IMR-90 (cell line): ENCODE measurements at regions not wholly inside any gene's neighbourhood (a gene's known extent, or its start where the extent isn't known, plus 50 kb on each side); places are given as distances from the start of the nearest gene placed in this dataset.

Experiments used
- ATAC-seq: fragments of 200-7000 bp; cut with Tn5 transposase; 2 replicates; pipeline ENCODE4 v1.9.1; 2020; ENCODE audit warnings: low read depth, mild to moderate bottlenecking, moderate library complexity
- BruUV-seq: library from RNA; stranded (reverse); fragments of 400-500 nt; replicated peaks from 2 replicates; lab custom pipeline; 2021; lab: Mats Ljungman, UMichigan
- CTCF ChIA-PET: fragments of 300-600 bp; formaldehyde crosslinking; extraction: SDS; loops from one replicate; lab custom pipeline; 2021; ENCODE audit warnings: antibody characterized with exemption; lab: Yijun Ruan, JAX
- POLR2A ChIA-PET: fragments of 300-600 bp; sonication (Branson Sonifier 250); formaldehyde crosslinking; loops from one replicate; lab custom pipeline; 2022; ENCODE audit warnings: antibody characterized with exemption; ENCODE audit not compliant: unreplicated experiment; lab: Charles Lee
- DNase-seq: peaks from one replicate; pipeline ENCODE4 v3.0.0; 2013
- H2AFZ ChIP-seq: replicated peaks from 2 replicates; pipeline ENCODE3; 2013; ENCODE audit warnings: low read length, mild to moderate bottlenecking; ENCODE audit not compliant: poor library complexity
- H2AK5ac ChIP-seq: 2 replicates; pipeline ENCODE4 v1.6.1; 2013; ENCODE audit warnings: low read depth, low read length, inconsistent platforms
- H2AK9ac ChIP-seq: replicated peaks from 2 replicates; pipeline ENCODE3; 2013; ENCODE audit warnings: mild to moderate bottlenecking, low read depth, low read length, moderate library complexity; ENCODE audit not compliant: poor library complexity
- H2BK120ac ChIP-seq: 2 replicates; pipeline ENCODE4 v1.6.1; 2013; ENCODE audit warnings: low read depth, low read length, inconsistent platforms
- H2BK15ac ChIP-seq: 3 replicates; pipeline ENCODE4 v1.6.1; 2013; ENCODE audit warnings: low read depth, low read length, inconsistent platforms
- H2BK20ac ChIP-seq: 2 replicates; pipeline ENCODE4 v1.6.1; 2013; ENCODE audit warnings: low read depth, mild to moderate bottlenecking, inconsistent platforms, low read length, moderate library complexity
- H2BK5ac ChIP-seq: 2 replicates; pipeline ENCODE4 v1.6.1; 2013; ENCODE audit warnings: mild to moderate bottlenecking, low read depth, low read length, inconsistent platforms; ENCODE audit not compliant: poor library complexity, severe bottlenecking
- H3K14ac ChIP-seq: replicated peaks from 2 replicates; pipeline ENCODE4 v1.6.1; 2013; ENCODE audit warnings: low read depth, low read length, inconsistent platforms
- H3K18ac ChIP-seq: 2 replicates; pipeline ENCODE4 v1.6.1; 2013; ENCODE audit warnings: low read depth, low read length, control low read depth
- H3K23ac ChIP-seq: 2 replicates; pipeline ENCODE4 v1.6.1; 2013; ENCODE audit warnings: low read depth, low read length, inconsistent platforms
- H3K27ac ChIP-seq: 2 replicates; pipeline ENCODE4 v1.5.1; 2013; ENCODE audit warnings: mild to moderate bottlenecking, control low read depth, low read length; ENCODE audit not compliant: insufficient read depth
- H3K27me3 ChIP-seq: 2 replicates; pipeline ENCODE4 v1.6.1; 2013; ENCODE audit warnings: low read length; ENCODE audit not compliant: control insufficient read depth, insufficient read depth
- H3K36me3 ChIP-seq: 2 replicates; pipeline ENCODE4 v1.6.1; 2013; ENCODE audit warnings: low read length, mixed read lengths; ENCODE audit not compliant: control insufficient read depth, insufficient read depth
- H3K4ac ChIP-seq: 2 replicates; pipeline ENCODE4 v1.6.1; 2013; ENCODE audit warnings: low read depth, low read length, inconsistent platforms
- H3K4me1 ChIP-seq: 2 replicates; pipeline ENCODE4 v1.6.1; 2013; ENCODE audit warnings: low read length, mixed read lengths; ENCODE audit not compliant: control insufficient read depth, insufficient read depth
- H3K4me2 ChIP-seq: 2 replicates; pipeline ENCODE4 v1.6.1; 2013; ENCODE audit warnings: low read depth, mild to moderate bottlenecking, control low read depth, low read length, moderate library complexity
- H3K4me3 ChIP-seq: 2 replicates; pipeline ENCODE4 v1.5.1; 2013; ENCODE audit warnings: low read depth, mild to moderate bottlenecking, control low read depth, low read length, moderate library complexity; ENCODE audit not compliant: insufficient read depth
- H3K56ac ChIP-seq: 2 replicates; pipeline ENCODE4 v1.6.1; 2013; ENCODE audit warnings: low read length, inconsistent platforms; ENCODE audit not compliant: insufficient read depth; ENCODE audit errors: extremely low read depth
- H3K79me1 ChIP-seq, 2 experiments: 2 replicates each; pipeline ENCODE4 v1.6.1; 2013; ENCODE audit warnings: low read length in 2 of 2, inconsistent platforms in 1 of 2, low read depth in 1 of 2
- H3K9ac ChIP-seq: 2 replicates; pipeline ENCODE4 v1.6.1; 2013; ENCODE audit warnings: low read depth, low read length, control low read depth
- H3K9me1 ChIP-seq: 2 replicates; pipeline ENCODE4 v1.6.1; 2013; ENCODE audit warnings: low read length, inconsistent platforms; ENCODE audit not compliant: insufficient read depth
- H3K9me3 ChIP-seq: 2 replicates; pipeline ENCODE4 v1.6.1; 2013; ENCODE audit warnings: low read length; ENCODE audit not compliant: control insufficient read depth, insufficient read depth
- H4K20me1 ChIP-seq: 2 replicates; pipeline ENCODE4 v1.6.1; 2013; ENCODE audit warnings: low read length, inconsistent platforms; ENCODE audit not compliant: insufficient read depth
- H4K5ac ChIP-seq: 2 replicates; pipeline ENCODE4 v1.6.1; 2013; ENCODE audit warnings: mild to moderate bottlenecking, low read depth, low read length, control low read depth
- H4K8ac ChIP-seq, 2 experiments: 2 replicates each; pipeline ENCODE4 v1.6.1; 2013; ENCODE audit warnings: low read depth in 2 of 2, low read length in 2 of 2, control low read depth in 1 of 2, inconsistent platforms in 1 of 2
- H4K91ac ChIP-seq: 2 replicates; pipeline ENCODE4 v1.6.1; 2013; ENCODE audit warnings: low read depth, low read length, inconsistent platforms; ENCODE audit not compliant: insufficient read depth
- CTCF ChIP-seq: conservative IDR thresholded peaks from 2 replicates; pipeline ENCODE4 v1.5.1; 2012; ENCODE audit warnings: mild to moderate bottlenecking, low read depth, low read length, improper control_type of control experiment
- ELK1 ChIP-seq: fragments of 150-350 bp; IDR thresholded peaks from 2 replicates; pipeline ENCODE4 v1.6.1; 2016; ENCODE audit warnings: low read depth, mild to moderate bottlenecking, low read length, moderate library complexity, borderline replicate concordance
- RFX5 ChIP-seq: IDR thresholded peaks from 2 replicates; pipeline ENCODE4 v1.8.0; 2012; ENCODE audit warnings: low read depth, mild to moderate bottlenecking, low read length, moderate library complexity
- WGBS, 2 experiments: methylation state at CpG; one replicate each; pipeline versions ENCODE4 v1.1.5 to v1.1.7; 2013; ENCODE audit warnings: missing lambda C conversion rate in 2 of 2; ENCODE audit not compliant: insufficient read length in 1 of 2; ENCODE audit errors: extremely low coverage in 2 of 2; 5-methylcytosine and 5-hydroxymethylcytosine counted together
- dilution Hi-C: fragments of 300-500 bp; cut with HindIII; formaldehyde crosslinking; loops from one replicate; pipeline ENCODE4 v1.14.3; 2018; ENCODE audit warnings: low sequenced_read_pairs; ENCODE audit not compliant: unreplicated experiment
- in situ Hi-C: fragments of 300-500 bp; cut with MboI; formaldehyde crosslinking; loops from 3 replicates; pipeline ENCODE4 v1.14.3; 2019; ENCODE audit warnings: low sequenced_read_pairs, inconsistent platforms, mixed read lengths
- intact Hi-C: fragments of 100-400 bp; cut with micrococcal nuclease; formaldehyde crosslinking; loops from 2 replicates; pipeline ENCODE4 v1.10.0; 2022

GRCh38 chr22:33991620-33992019, 71.3 kb upstream of the LARGE1 start:
- H2AK5ac ChIP-seq, result no peak overlapping the region
- TF ChIP-seq RFX5, result no peak
- TF ChIP-seq ELK1, result no peak
- TF ChIP-seq CTCF, result no peak
- no peak overlapping the region for H4K8ac ChIP-seq
- no peak overlapping the region for H3K18ac ChIP-seq
- no CpG with 5 or more reads among the region's 1 CpG for WGBS, 2 experiments
- no peak overlapping the region for H2BK20ac ChIP-seq
- no peak overlapping the region for H3K56ac ChIP-seq
- in situ Hi-C loops (no loop called here), intact Hi-C loops (no loop called here), dilution Hi-C loops (no loop called here)
- H3K36me3 ChIP-seq, result no peaks in the 10 kb centered on the region
- no peaks in the 10 kb centered on the region for H4K20me1 ChIP-seq
- H2BK5ac ChIP-seq, result no peak overlapping the region
- H3K27ac ChIP-seq, result no peak overlapping the region
- no peak overlapping the region for H3K9ac ChIP-seq
- no peak overlapping the region for H3K14ac ChIP-seq
- H4K91ac ChIP-seq, result no peak overlapping the region
- no peak for DNase-seq
- no peak overlapping the region for H2BK120ac ChIP-seq
- H3K23ac ChIP-seq, result no peak overlapping the region
- POLR2A ChIA-PET, result no interaction called here
- no peaks in the 10 kb centered on the region for H3K27me3 ChIP-seq
- no peak overlapping the region for H3K4ac ChIP-seq
- no peak overlapping the region for H4K5ac ChIP-seq
- peaks cover 8% of the 10 kb centered on the region for H3K9me3 ChIP-seq
- no TSS peak for BruUV-seq
- CTCF ChIA-PET, result no interaction called here
- no peak overlapping the region for H2BK15ac ChIP-seq
- H3K4me1 ChIP-seq, result no peaks in the 10 kb centered on the region
- no peak overlapping the region for H2AFZ ChIP-seq
- ATAC-seq, result no peak
- H2AK9ac ChIP-seq, result no peak overlapping the region
- H3K4me3 ChIP-seq, result no peak overlapping the region
- no peaks in the 10 kb centered on the region for H3K79me1 ChIP-seq
- no peak overlapping the region for H3K4me2 ChIP-seq
- no peaks in the 10 kb centered on the region for H3K9me1 ChIP-seq
